ENCODE measurements at regions not wholly inside any gene's neighbourhood (a gene's known extent, or its start where the extent isn't known, plus 50 kb on each side); places are given as distances from the start of the nearest gene placed in this dataset.

DNA sequence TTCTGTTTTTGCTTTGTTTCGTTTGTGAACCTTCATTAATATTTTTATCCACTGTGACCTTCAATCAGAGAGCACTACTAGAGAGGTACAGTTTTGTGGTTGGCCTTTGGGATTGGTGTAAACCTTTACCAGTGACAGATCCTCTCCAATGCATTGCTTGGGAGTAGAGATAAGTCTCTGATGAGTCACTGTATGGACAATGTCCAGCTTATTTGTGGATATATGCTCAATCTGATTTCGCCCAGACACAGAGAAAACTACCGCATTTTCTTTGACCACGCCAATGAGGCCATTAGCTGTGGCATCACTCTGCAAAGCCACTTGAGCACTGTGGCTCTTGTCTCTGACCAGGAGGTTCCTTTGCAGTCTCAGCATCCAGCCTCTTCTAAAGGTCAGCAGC lies 964.7 kb downstream of the TUSC7 start:
- TF ChIP-seq, protein P1, sequence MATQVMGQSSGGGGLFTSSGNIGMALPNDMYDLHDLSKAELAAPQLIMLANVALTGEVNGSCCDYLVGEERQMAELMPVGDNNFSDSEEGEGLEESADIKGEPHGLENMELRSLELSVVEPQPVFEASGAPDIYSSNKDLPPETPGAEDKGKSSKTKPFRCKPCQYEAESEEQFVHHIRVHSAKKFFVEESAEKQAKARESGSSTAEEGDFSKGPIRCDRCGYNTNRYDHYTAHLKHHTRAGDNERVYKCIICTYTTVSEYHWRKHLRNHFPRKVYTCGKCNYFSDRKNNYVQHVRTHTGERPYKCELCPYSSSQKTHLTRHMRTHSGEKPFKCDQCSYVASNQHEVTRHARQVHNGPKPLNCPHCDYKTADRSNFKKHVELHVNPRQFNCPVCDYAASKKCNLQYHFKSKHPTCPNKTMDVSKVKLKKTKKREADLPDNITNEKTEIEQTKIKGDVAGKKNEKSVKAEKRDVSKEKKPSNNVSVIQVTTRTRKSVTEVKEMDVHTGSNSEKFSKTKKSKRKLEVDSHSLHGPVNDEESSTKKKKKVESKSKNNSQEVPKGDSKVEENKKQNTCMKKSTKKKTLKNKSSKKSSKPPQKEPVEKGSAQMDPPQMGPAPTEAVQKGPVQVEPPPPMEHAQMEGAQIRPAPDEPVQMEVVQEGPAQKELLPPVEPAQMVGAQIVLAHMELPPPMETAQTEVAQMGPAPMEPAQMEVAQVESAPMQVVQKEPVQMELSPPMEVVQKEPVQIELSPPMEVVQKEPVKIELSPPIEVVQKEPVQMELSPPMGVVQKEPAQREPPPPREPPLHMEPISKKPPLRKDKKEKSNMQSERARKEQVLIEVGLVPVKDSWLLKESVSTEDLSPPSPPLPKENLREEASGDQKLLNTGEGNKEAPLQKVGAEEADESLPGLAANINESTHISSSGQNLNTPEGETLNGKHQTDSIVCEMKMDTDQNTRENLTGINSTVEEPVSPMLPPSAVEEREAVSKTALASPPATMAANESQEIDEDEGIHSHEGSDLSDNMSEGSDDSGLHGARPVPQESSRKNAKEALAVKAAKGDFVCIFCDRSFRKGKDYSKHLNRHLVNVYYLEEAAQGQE (IDR thresholded peaks at IDR 0.05; ENCODE audit: insufficient read depth in 1 of 2, low read depth in 2 of 2, low read length in 2 of 2), result no peak
- TF ChIP-seq POLR2AphosphoS5 (IDR thresholded peaks at IDR 0.05; ENCODE audit: low read depth, low read length) (no peak), TAF1 (IDR thresholded peaks at IDR 0.05; ENCODE audit: borderline replicate concordance, insufficient read depth, low read length) (no peak)

Data from PFSK-1 (cell line).